ENCODE measurements at regions not wholly inside any gene's neighbourhood (a gene's known extent, or its start where the extent isn't known, plus 50 kb on each side); places are given as distances from the start of the nearest gene placed in this dataset.
"Not testable (repeated sequence)": the region's sequence is repeated elsewhere in the genome, so short reads cannot be mapped to it uniquely, and the experiment has no call there.

DNA sequence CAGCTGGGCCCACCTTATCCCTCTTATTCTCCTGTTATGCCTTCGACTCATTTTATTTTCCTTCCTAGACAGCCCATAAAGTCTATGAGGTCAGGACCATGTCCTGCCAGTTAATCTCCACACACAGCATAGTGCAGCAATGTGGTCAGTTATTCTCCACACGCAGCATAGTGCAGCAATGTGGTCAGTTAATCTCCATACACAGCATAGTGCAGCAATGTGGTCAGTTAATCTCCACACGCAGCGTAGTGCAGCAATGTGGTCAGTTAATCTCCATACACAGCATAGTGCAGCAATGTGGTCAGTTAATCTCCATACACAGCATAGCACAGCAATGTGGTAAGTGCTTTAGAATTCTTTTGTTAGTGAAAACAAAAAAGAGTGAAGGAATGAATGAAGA is 77.8 kb downstream of the TEX36 start:
- DNase-seq = no peak

DNA sequence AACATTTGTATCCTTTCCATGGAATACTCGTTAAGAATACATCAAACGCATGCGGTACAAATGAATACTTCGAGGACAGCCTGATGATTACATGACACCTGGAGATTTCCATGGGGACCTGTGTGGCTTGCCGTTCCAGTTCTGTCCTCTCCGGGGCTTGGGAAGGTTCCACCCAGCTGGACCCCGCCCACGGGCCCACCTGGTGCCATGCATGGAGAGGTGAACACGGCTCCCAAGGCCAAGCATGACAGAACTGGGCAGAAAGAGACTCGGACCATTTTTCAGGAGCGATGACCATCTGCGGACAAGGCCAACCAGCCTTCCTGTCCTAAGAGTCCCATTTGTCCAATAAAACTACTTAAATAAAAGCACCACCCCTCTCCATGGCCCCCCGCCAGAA is 80.1 kb downstream of the TEX36 start:
- DNase-seq = no peak

DNA sequence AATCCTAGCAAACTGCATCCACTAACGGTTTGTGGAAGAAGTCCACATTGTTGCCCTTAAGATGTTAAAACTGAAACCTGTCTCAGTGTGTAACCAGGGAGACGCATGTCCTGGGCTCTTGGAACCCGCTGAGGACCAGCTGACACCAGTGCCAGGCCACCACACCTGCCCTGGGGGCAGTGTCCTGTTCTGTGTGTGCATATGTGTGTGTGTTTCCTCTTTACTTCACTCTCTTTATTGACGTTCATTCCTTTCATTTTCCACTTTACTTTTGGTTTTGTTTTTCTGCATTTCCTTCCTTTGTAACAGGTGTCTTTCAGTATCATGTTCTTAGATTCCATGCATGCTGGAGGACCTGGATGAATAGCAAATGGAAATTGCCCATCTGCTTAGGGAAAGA is 83.8 kb downstream of the TEX36 start:
- no peak for DNase-seq

DNA sequence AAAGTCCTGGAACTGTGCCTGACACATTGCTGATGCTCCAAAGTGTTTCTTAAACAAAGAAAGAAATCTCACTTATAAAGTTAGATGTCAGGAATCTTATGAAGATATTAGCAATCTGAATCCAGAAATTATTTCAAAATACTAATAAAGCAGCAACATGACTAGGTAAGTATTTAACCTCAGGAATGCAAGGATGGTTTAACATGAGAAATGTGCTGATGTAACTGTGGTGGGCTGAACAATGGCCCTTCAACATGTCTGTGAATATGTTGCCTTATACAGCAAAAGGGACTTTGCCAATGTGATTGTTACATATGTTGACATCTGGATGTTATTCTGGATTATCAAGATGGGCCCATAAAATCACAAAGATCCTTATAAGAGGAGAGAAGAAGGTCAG is 87.1 kb downstream of the TEX36 start:
- DNase-seq = no peak

DNA sequence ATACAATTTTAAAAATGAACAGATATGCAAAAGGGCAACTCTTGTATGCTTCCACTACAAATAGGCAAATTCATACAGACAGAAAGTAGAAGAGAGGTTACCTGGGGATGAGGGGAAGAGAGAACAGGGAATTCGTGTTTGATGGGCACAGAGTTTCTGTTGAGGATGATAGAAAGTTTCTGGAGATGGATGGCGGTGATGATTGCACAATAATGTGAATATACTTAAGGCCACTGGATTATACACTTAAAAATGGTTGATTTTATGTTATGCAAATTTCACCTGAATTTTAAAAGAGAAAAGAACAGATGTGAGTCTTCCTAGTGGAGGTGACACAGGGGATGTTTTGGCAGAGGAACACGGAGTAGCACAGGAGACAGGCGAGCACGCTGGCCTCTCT is 89.3 kb downstream of the TEX36 start:
- DNase-seq = no peak

DNA sequence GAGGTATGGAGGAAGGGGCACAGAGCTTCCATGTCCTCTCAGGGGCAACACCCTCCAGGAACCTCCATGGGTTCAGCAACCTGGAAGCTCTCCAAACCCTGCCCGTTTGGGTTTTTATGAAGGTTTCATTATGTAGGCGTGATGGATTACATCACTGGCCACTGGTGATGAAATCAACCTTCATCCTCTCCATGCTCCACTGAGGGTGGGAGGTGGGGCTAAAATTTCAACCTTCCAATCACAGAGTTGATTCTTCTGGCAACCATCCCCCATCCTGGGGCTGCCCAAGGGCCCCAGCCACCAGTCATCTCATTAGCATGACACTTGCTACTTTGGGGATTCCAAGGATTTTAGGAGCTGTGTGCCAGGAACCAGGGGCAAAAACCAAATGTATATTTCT is 90.1 kb downstream of the TEX36 start:
- DNase-seq = no peak

DNA sequence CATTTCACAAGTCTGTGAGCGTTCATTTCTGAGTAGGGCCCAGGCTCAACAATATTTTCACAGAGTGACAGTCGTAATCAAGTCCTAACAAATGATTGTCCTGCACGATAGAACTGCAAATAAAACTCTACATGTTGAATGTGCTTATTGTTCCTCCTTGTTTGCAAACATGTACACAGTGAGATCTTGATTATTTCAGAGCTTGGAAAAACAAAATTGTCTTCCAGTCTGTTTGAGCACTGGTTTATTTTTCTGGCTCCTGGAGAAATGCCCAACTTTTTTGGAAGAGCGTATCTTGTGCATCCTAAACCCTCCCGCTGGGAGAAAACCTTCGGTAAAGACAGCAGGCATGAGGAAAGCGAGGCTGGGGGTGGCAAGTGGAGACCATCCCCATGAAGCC is 91.1 kb downstream of the TEX36 start:
- no peak for DNase-seq

DNA sequence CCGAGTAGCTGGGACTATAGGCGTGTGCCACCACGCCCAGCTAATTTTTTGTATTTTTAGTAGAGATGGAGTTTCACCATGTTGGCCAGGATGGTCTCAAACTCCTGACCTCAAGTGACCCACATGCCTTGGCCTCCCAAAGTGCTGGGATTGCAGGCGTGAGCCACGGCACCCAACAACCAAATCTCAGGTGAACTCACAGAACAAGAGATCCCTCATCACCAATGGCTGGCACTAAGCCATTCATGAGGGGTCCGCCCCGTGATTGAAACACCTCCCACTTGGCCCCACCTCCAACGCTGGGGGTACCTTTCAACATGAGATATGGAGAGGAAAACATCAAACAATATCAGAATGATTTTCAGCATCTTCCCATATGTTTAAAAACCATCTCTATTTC is 94.2 kb downstream of the TEX36 start:
- DNase-seq = not testable (repeated sequence)

DNA sequence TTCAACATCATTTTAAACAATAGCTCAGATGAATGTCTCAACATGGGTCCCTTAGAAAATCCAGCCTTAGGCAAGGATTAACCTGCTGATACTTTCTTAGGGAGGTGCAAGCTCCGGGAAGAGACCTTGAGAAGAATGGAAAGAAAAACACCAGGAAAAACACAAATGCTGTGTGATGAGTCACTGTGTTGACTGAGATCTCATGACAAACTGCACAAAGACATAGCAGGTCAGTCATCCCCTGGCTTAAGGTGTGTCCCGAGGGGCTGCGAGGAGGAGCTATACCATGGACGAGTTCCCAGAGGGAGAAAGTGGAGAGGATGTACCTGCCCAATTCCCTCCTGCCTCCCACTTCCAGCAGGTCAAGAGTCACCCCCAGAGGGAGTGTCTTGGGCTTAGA is 98.0 kb downstream of the TEX36 start:
- no peak for DNase-seq

DNA sequence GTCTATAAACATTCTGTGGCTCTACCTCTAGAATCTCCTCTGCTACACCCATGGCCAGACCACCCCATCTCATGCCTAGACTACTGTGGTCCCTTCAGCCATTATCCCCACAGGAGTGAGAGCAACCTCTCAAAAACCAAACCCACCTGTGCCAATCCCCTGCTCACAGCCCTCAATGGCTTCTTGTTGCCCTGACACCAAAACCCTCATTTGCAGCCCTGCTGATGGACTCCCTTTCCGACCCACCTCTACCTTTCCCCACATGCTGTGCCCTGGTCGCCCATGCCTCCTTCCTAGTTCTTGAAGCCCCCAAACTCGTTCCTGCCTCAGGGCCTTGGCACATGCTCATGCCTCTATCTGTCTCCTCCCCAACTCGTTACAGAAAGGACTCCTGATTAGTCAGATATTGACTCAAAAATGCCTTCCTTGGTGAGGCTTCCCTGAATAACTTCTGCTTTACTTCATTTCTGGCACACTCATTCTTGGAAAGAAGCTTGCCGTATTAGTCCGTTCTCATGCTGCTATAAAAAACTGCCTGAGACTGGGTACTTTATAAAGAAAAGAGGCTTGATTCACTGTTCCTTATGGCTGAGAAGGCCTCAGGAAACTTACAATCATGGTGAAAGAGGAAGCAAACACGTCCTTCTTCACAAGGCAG is 104.2 kb downstream of the TEX36 start:
- no peak for DNase-seq

DNA sequence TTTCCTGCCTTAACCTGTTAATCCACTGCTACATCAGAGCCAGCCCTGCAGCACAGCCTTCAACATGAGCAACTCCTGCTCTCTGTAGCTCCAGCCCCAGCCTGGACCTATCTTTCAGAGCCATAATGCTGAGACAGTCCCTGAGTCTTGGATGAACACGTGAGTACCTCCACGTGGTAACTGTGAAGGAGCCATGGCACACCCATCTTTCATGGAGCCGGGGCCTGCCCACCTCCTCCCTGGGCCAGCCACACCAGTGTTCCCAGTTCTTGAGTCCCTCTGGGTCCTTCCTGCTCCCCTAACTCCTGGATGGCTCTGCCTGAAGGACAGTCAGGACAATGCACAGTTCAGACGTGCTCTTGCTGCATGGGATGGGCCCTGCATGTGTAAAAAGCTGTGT is 107.1 kb downstream of the TEX36 start:
- no peak for DNase-seq

DNA sequence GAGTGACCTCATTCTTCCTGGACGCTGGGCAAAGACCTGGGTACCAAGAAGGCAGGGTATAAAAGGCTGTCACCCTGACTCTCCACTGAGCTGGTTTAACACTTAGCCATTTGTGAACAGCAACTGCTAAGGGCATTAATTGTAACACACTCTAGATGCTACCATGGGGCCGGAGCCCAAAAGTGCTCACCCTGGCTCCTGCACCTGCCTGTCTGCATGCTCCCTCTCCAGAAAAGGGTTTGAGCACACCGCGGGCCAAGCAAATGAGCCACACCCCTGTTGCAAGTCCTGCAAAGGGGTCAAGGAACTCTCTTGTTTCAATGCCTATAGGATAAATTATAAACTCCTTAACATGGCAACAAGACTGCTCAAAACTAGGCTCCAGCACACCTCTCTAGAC is 114.8 kb downstream of the TEX36 start:
- DNase-seq = no peak

DNA sequence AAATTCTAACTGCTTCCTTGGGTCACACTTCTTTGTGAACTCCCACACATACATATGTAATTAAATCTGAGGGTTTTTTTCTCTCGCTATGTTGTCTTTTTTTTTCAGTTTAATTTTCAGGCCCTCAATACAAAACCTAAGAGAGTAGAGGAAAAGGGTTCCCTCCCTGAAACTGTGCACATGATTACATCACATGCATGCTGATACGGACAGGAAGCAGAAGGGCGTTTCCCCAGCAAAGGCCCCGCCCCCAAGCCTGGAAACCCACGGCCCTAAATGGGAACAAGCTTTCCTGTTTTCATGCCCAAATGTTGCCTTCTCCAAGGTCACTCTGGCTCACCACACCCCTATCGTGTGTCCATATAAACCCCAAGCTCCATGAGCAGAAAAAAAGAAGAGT is 115.4 kb downstream of the TEX36 start:
- no peak for DNase-seq

DNA sequence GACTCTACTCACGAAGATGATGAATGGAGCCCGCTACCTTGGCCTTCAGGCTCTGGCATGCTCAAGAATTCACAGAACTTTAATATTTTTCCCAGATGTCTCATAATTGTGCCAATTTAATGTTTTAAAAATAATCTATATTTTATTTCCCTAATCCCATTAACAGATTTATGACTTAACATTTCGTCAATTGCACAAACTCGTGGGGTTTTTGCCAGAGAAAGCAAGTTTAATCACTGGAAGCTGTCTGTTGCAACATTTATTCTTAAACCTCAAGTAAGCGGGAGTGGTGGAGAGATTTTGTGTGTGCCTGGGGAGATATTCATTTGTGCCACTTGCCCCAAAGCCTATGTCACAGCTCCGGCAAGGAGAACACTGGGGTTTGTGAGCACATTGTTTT is 117.9 kb downstream of the TEX36 start:
- no peak for DNase-seq

DNA sequence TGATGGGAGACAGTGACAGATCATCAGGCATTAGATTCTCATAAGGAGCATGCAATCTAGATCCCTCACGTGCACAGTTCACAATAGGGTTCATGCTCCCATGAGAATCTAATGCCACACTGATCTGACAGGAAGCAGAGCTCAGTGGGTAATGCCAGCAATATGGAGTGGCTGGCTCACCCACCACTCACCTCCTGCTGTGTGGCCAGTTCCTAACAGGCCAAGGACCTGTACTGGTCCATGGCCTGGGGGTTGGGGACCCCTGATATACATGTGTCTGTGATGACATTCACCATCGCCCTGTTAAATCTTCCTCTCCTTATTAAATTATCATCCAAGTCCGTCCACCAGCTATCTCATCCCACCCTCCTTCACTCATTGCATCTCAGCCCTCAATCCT is 118.4 kb downstream of the TEX36 start:
- DNase-seq = no peak

DNA sequence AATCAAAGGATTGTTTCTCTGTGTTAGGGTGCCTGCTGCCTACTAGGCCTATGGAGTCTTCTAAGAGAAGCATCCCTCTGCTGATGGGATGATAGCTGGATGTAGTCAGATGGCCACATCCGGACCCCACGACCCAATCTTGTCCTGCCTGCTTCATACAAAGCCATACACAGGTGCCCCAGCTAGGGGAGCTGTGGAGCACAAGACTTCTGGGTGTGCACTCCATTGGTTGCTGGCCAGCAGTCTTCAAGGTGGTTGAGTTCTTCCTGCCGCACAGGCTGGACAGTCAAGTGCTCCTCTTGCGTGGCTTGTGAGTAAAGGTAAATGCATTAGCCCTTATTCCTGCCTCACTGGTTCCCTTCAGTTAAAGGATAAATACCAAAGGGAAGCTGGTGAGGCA is 120.2 kb downstream of the TEX36 start:
- DNase-seq = no peak

DNA sequence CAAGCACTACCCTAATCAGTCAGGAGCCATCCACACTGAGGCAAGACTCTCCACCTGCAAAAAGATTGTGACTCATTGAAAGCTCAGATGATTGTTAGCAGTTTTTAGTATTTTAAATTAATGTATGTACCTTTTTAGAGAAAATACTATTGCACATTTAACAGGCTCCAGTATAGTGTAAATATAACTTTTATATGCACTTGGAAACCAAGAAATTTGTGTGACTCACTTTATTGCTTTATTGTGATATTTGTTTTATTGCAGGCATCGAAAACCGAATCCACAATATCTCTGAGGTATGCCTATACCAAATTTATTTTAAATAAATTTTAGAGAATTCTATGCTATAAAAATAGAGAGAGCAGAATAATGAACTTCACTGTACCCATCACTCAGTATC is 122.0 kb downstream of the TEX36 start:
- no peak for DNase-seq

DNA sequence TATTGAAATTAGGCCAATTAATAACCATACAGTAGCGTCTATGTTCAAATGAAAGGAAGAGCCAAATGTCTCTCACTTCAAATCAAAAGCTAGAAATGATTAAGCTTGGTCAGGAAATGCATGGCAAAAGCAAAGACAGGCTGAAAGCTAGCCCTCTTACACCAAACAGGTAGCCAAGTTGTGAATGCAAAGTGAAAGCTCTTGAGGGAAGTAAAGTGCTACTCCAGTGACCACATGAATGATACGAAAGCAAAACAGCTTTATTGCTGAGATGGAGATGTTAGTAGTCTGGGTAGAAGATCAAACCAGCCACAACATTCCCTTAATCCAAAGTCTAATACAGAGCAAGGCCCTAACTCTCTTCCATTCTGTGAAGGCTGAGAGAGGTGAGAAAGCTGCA is 123.8 kb downstream of the TEX36 start:
- DNase-seq = no peak

DNA sequence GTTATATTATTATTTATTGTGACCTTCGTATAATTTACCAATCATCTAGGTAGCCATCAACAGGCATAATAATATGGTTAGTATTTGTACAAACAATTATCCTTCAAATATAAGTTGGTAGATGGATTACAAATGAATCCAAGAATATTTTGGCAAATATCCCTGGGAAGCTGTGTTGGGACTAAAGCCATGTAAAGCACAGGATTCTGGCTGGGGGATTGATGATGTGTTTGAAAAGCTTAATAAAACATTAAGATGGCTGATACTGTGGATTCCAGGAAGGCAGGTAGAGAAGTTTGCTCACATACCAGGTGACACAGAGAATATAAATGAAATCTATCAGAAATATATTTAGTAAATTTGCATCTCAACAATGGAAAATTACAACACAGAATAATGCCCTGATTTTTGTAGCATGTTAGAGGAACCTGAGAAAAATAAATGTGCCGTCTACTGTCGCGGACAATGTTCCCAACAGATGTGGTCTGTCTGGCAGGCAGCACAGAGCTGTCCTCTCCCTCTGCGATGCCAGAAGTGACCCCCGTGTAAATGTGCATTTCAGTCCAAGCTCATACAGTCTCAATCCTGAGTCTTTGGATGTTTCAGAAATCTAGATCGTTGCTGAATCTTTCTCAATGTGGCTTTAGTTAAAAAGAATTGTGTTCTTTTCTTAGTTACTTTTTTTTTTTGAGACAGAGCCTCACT is 125.0 kb downstream of the TEX36 start:
- DNase-seq = no peak

DNA sequence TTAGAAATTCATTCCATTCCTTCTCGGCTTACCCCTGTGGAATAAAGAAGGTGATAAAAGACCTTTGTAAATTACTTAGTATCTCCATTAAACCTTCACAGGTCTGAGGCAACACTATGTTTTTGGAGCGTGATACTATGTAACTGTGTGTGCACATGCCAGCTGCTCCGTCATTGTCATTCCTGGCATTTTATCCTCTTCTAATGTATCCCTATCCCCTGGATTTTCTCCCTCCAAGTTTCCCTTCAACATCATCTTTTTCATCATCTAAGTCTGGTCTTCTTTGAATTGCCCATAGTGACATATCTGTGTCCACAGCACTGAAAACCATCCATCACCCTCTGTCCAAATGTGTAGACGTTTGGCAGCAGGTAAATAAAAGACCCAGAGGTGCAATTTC is 125.7 kb downstream of the TEX36 start:
- no peak for DNase-seq

DNA sequence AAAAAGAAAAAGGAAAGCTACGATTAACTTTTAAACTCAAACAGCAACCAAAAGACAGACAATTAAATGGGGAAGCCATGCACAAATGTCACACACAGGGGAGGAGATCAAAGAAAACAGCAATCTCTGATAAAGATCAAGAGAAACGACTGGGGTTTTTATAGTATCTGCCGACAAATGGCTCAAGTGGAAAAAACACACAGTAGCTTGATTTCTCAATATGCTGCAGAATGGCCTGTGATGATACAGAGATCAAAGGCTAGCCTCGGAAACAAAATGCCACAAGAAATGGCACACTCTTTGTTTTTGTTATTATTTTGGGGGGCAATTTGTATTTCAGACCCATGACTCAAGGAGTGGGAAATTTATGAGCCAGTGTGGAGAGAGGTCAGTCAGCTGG is 126.1 kb downstream of the TEX36 start:
- no peak for DNase-seq

DNA sequence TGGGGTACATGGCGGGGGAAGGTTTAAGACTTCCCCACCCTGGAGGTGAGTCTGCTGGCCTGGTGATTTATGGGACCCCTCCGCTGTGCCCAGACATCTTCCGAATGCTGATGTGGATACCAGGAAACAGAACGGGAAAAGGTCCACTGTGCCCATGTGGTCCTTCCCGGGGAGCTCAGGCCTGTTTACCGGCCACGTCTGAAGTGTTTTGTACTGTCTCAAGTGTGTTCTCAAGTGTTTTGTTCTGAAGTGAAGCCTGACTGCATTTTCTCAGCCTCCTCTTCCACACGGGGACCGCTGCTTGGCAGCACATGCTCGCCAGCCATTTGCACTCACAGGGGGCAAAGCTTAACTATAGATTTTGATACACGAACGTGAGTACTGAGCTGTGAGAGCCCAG is 127.2 kb downstream of the TEX36 start:
- no peak for DNase-seq

DNA sequence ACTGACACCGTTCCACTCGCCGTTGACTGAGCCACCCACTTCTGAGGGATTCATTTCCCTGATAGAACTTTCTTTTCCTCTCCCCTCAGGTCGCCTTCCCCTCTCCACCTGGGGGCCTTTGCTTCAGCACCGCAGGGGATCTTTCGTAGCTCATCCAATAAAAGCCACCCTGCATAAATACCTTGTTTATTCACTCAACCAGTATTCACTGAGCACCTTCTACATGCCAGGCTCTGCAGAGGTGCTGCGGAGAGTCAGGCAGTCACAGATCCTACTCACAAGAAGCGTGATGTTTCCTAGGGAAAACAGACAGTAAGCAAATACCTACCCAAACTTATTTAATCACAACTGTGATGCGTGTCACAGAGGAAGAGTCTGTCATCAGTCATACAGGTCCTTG is 127.7 kb downstream of the TEX36 start:
- DNase-seq = no peak

DNA sequence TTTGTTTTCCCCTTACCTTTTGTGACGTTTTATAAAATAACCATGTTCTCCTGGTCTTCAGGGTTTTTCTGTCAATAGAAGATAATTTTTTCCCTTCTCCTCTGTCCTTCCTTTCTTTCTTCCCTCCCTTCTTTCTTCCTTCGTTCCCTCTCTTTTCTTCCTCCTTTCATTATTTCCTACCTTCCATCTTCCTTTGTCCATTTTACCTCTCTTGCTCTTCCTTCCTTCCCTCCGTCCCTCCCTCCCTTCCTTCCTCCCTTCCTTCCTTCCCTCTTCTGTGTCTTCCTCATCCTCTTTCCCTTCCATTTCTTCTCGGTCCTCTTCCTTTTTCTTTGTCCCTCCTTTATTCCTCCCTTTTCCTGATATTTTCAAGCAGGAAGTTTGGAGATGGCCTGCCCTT is 128.2 kb downstream of the TEX36 start:
- DNase-seq = no peak

DNA sequence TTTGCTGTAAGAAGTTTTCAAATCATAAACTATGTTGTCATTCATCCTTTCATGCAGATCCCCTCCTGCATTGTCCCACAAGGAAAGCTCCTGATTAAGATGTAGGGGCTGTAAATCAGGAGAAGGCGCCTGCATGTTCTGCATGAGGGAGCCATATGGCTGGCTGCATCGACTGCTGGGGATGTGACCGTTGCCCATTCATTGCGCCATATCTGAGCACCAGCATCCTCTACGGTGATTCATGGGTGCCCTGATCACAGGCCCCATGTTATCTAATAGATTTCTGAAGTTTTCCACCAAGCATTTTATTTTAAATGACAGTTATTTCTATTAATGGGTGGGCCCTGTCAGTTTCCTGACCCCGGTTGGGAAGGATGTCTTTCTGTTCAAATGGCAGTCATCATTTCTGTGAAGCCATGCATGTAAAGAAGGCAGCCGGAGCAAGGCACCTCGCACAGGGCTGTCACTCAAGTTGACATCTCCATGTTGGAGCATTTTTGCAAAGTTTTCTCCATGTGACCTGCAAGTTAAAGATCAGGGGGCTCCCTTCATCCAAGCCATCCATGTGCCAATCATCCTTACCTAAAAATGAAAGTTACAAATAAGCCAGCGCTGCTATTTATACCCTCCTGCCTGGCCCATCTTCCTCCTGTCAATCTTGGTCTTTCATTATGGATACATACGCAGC is 128.8 kb downstream of the TEX36 start:
- no peak for DNase-seq

All from NCI-H446 (cell line).